ENCODE measurements at regions not wholly inside any gene's neighbourhood (a gene's known extent, or its start where the extent isn't known, plus 50 kb on each side); places are given as distances from the start of the nearest gene placed in this dataset.

DNA sequence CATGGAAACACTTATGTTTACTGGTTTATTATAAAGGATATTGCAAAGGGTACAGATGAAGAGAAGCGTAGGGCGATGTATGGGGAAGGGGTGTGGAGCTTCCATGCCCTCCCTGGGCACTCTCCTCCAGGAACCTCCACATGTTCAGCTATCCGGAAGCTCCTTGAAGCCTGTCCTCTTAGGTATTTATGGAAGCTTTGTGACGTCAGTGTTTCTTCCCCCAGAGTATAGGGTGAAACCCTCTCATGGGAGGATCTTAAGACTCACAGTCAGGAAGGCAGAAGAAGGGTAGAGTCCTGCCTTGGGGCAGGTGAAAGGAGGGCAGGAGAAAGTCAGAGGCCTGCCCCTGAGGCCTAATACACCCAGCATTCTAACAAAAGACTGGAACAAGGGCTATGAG, 61.3 kb upstream of the CREB1 start:
- ChIA-PET POLR2A (no interaction called here), RAD21 (ENCODE audit: low non-redundant PET in 1 of 2, low total read pairs in 2 of 2, uncharacterized antibody in 2 of 2, unreplicated experiment in 2 of 2) (no interaction called here), CTCF (interaction anchor here (1.2 kb wide), 1 partner anchor 668 kb away, joined by 3 read pairs; no protein-coding TSS in a partner anchor)
- Histone ChIP-seq H3K4me3 (replicated peaks in 1 of 2; ENCODE audit: low read depth in 1 of 2, low read length in 2 of 2) (no peak overlapping the region), H2AFZ (ENCODE audit: low read depth, low read length, poor library complexity, severe bottlenecking) (no peak overlapping the region), H3K9ac (ENCODE audit: low read length) (no peak overlapping the region), H3K79me2 (ENCODE audit: insufficient read depth, low read length) (no peaks in the 10 kb centered on the region), H3K4me2 (ENCODE audit: low read length) (no peak overlapping the region), H4K20me1 (ENCODE audit: insufficient read depth) (no peaks in the 10 kb centered on the region), H3K4me1 (ENCODE audit: control insufficient read depth in 1 of 2, insufficient read depth in 2 of 2, low read length in 2 of 2) (peaks cover 0 to 4% of the 10 kb centered on the region in 2 experiments; a peak in 1 of 4 replicates), H3K9me2 (ENCODE audit: insufficient read depth) (no peaks in the 10 kb centered on the region), H3K36me3 (ENCODE audit: control insufficient read depth in 1 of 2, insufficient read depth in 2 of 2, low read length in 2 of 2) (no peaks in the 10 kb centered on the region), H3K9me3 (ENCODE audit: control insufficient read depth in 1 of 2, insufficient read depth in 1 of 2, low read depth in 1 of 2, low read length in 2 of 2) (no peaks in the 10 kb centered on the region), H3K27ac (ENCODE audit: low read depth, low read length) (no peak overlapping the region), H3K27me3 (ENCODE audit: insufficient read depth, low read length) (no peaks in the 10 kb centered on the region)
- TF ChIP-seq FOSL1 (IDR thresholded peaks at IDR 0.05; ENCODE audit: low read depth) (no peak), ELF1 (IDR thresholded peaks at IDR 0.05; ENCODE audit: borderline replicate concordance, low read depth) (no peak), CBX3 (IDR thresholded peaks at IDR 0.05; ENCODE audit: low read depth) (no peak)
- TF ChIP-seq, protein P1, sequence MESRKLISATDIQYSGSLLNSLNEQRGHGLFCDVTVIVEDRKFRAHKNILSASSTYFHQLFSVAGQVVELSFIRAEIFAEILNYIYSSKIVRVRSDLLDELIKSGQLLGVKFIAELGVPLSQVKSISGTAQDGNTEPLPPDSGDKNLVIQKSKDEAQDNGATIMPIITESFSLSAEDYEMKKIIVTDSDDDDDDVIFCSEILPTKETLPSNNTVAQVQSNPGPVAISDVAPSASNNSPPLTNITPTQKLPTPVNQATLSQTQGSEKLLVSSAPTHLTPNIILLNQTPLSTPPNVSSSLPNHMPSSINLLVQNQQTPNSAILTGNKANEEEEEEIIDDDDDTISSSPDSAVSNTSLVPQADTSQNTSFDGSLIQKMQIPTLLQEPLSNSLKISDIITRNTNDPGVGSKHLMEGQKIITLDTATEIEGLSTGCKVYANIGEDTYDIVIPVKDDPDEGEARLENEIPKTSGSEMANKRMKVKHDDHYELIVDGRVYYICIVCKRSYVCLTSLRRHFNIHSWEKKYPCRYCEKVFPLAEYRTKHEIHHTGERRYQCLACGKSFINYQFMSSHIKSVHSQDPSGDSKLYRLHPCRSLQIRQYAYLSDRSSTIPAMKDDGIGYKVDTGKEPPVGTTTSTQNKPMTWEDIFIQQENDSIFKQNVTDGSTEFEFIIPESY (IDR thresholded peaks at IDR 0.05; ENCODE audit: extremely low read depth, insufficient replicate concordance, low read length), result no peak
- BruUV-seq (replicated peaks), result no TSS peak
- DNase-seq (ENCODE audit: low read depth, low spot score) (no peak), ATAC-seq (no peak)
- intact Hi-C loops (cut with micrococcal nuclease), result no loop called here

DNA sequence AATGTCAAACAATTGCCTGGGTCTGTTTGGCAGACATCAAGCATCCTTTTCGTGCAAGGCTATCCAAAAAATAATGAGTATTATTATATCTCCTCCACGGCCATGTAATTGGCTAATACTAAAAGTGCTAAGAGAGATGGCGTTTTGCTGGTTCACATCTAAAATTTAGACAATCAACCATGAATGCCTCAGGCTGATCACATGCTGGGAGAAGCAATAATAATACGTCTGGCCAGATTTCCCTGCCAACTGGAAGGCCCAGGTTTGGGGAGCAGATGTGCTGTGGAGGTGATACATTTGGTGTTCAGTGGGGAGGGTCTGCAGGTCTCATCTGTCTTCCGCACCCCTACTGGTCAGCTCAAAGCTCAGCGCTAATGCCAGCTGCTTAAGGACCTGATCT, 60.3 kb upstream of the CREB1 start:
- Histone ChIP-seq H3K27me3 (ENCODE audit: insufficient read depth, low read length) (no peaks in the 10 kb centered on the region), H3K9me3 (ENCODE audit: control insufficient read depth in 1 of 2, insufficient read depth in 1 of 2, low read depth in 1 of 2, low read length in 2 of 2) (no peaks in the 10 kb centered on the region), H2AFZ (ENCODE audit: low read depth, low read length, poor library complexity, severe bottlenecking) (no peak overlapping the region), H3K9me2 (ENCODE audit: insufficient read depth) (no peaks in the 10 kb centered on the region), H3K4me1 (ENCODE audit: control insufficient read depth in 1 of 2, insufficient read depth in 2 of 2, low read length in 2 of 2) (peaks cover 0 to 4% of the 10 kb centered on the region in 2 experiments; a peak in 1 of 4 replicates), H3K79me2 (ENCODE audit: insufficient read depth, low read length) (no peaks in the 10 kb centered on the region), H3K9ac (ENCODE audit: low read length) (no peak overlapping the region), H4K20me1 (ENCODE audit: insufficient read depth) (no peaks in the 10 kb centered on the region), H3K27ac (ENCODE audit: low read depth, low read length) (no peak overlapping the region), H3K4me3 (replicated peaks in 1 of 2; ENCODE audit: low read depth in 1 of 2, low read length in 2 of 2) (no peak overlapping the region), H3K36me3 (ENCODE audit: control insufficient read depth in 1 of 2, insufficient read depth in 2 of 2, low read length in 2 of 2) (no peaks in the 10 kb centered on the region), H3K4me2 (ENCODE audit: low read length) (no peak overlapping the region)
- RAD21 ChIA-PET (ENCODE audit: low non-redundant PET in 1 of 2, low total read pairs in 2 of 2, uncharacterized antibody in 2 of 2, unreplicated experiment in 2 of 2), result no interaction called here
- DNase-seq (ENCODE audit: low read depth, low spot score), result no peak
- no peak for ATAC-seq
- TF ChIP-seq, protein P1 (IDR thresholded peaks at IDR 0.05; ENCODE audit: extremely low read depth, insufficient replicate concordance, low read length), result no peak
- TF ChIP-seq JUND (IDR thresholded peaks at IDR 0.05) (no peak), EZH2 (IDR thresholded peaks at IDR 0.05) (no peak), TCF7L2 (IDR thresholded peaks at IDR 0.05; ENCODE audit: borderline replicate concordance, extremely low read depth, insufficient read depth, insufficient read length) (no peak)
- TF ChIP-seq, protein P2, sequence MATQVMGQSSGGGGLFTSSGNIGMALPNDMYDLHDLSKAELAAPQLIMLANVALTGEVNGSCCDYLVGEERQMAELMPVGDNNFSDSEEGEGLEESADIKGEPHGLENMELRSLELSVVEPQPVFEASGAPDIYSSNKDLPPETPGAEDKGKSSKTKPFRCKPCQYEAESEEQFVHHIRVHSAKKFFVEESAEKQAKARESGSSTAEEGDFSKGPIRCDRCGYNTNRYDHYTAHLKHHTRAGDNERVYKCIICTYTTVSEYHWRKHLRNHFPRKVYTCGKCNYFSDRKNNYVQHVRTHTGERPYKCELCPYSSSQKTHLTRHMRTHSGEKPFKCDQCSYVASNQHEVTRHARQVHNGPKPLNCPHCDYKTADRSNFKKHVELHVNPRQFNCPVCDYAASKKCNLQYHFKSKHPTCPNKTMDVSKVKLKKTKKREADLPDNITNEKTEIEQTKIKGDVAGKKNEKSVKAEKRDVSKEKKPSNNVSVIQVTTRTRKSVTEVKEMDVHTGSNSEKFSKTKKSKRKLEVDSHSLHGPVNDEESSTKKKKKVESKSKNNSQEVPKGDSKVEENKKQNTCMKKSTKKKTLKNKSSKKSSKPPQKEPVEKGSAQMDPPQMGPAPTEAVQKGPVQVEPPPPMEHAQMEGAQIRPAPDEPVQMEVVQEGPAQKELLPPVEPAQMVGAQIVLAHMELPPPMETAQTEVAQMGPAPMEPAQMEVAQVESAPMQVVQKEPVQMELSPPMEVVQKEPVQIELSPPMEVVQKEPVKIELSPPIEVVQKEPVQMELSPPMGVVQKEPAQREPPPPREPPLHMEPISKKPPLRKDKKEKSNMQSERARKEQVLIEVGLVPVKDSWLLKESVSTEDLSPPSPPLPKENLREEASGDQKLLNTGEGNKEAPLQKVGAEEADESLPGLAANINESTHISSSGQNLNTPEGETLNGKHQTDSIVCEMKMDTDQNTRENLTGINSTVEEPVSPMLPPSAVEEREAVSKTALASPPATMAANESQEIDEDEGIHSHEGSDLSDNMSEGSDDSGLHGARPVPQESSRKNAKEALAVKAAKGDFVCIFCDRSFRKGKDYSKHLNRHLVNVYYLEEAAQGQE (IDR thresholded peaks at IDR 0.05; ENCODE audit: low read depth), result no peak
- TF ChIP-seq, protein P3, sequence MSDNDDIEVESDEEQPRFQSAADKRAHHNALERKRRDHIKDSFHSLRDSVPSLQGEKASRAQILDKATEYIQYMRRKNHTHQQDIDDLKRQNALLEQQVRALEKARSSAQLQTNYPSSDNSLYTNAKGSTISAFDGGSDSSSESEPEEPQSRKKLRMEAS (IDR thresholded peaks at IDR 0.05), result no peak
- BruUV-seq (replicated peaks), result no TSS peak
- CTCF ChIA-PET, result interaction anchor here (1.2 kb wide), 1 partner anchor 669 kb away, joined by 3 read pairs; no protein-coding TSS in a partner anchor
- intact Hi-C loops (cut with micrococcal nuclease), result no loop called here
- POLR2A ChIA-PET, result no interaction called here
